ENCODE measurements at regions not wholly inside any gene's neighbourhood (a gene's known extent, or its start where the extent isn't known, plus 50 kb on each side); places are given as distances from the start of the nearest gene placed in this dataset.

- Histone ChIP-seq H3K36me3 (no peaks in the 10 kb centered on the region), H3K9me3 (no peaks in the 10 kb centered on the region), H3K27ac (no peak overlapping the region), H3K4me1 (no peaks in the 10 kb centered on the region), H3K4me3 (no peak overlapping the region), H3K27me3 (no peaks in the 10 kb centered on the region)
- DNase-seq = no peak
- TF ChIP-seq CTCF (IDR thresholded peaks at IDR 0.05) = no peak
- intact Hi-C loops (cut with DNase I; ENCODE audit: low total_unique reads) = no loop called here
These were observed 418.2 kb upstream of the ADGRL2 start for GRCh38 chr1:81382561-81382960.

- TF ChIP-seq CTCF (IDR thresholded peaks at IDR 0.05) = no peak
- no peak overlapping the region for H3K4me3 ChIP-seq
- no peaks in the 10 kb centered on the region for H3K9me3 ChIP-seq
- H3K4me1 ChIP-seq = peaks cover 0 to under 1% (median 0%) of the 10 kb centered on the region in 4 donors
- no peaks in the 10 kb centered on the region for H3K36me3 ChIP-seq
- H3K27ac ChIP-seq = no peak overlapping the region
- DNase-seq = no peak
- intact Hi-C loops (cut with DNase I; ENCODE audit: low total_unique reads) = no loop called here
- no peaks in the 10 kb centered on the region for H3K27me3 ChIP-seq
These were observed 418.9 kb upstream of the ADGRL2 start for GRCh38 chr1:81381881-81382280.

GRCh38 chr1:81380436-81380835 lies 420.3 kb upstream of the ADGRL2 start:
- intact Hi-C loops (cut with DNase I; ENCODE audit: low total_unique reads) = no loop called here
- peaks cover 0 to 11% (median 6%) of the 10 kb centered on the region in 4 donors for H3K4me1 ChIP-seq
- H3K4me3 ChIP-seq = no peak overlapping the region
- TF ChIP-seq CTCF (IDR thresholded peaks at IDR 0.05) = no peak
- no peak for DNase-seq
- no peaks in the 10 kb centered on the region for H3K9me3 ChIP-seq
- no peaks in the 10 kb centered on the region for H3K27me3 ChIP-seq
- H3K27ac ChIP-seq = no peak overlapping the region
- no peaks in the 10 kb centered on the region for H3K36me3 ChIP-seq

- H3K27ac ChIP-seq = no peak overlapping the region
- no peak overlapping the region for H3K4me3 ChIP-seq
These were observed 421.3 kb upstream of the ADGRL2 start for GRCh38 chr1:81379430-81379829.

GRCh38 chr1:81377406-81377805 lies 423.3 kb upstream of the ADGRL2 start:
- peaks cover 0 to 11% (median 6%) of the 10 kb centered on the region in 4 donors for H3K4me1 ChIP-seq
- no peak overlapping the region for H3K4me3 ChIP-seq
- no peaks in the 10 kb centered on the region for H3K9me3 ChIP-seq
- intact Hi-C loops (cut with DNase I; ENCODE audit: low total_unique reads) = no loop called here
- no peaks in the 10 kb centered on the region for H3K27me3 ChIP-seq
- no peaks in the 10 kb centered on the region for H3K36me3 ChIP-seq
- DNase-seq = no peak
- H3K27ac ChIP-seq = no peak overlapping the region
- no peak for TF ChIP-seq CTCF (IDR thresholded peaks at IDR 0.05)

More at GRCh38 chr1:81379430-81379829, 421.3 kb upstream of the ADGRL2 start:
- intact Hi-C loops (cut with DNase I; ENCODE audit: low total_unique reads) = no loop called here
- Histone ChIP-seq H3K4me1 (peaks cover 0 to 11% (median 6%) of the 10 kb centered on the region in 4 donors), H3K36me3 (no peaks in the 10 kb centered on the region), H3K9me3 (no peaks in the 10 kb centered on the region), H3K27me3 (no peaks in the 10 kb centered on the region)
- DNase-seq = no peak
- no peak for TF ChIP-seq CTCF (IDR thresholded peaks at IDR 0.05)

Measured in tibial artery (tissue), 4 donors.